ENCODE measurements at regions not wholly inside any gene's neighbourhood (a gene's known extent, or its start where the extent isn't known, plus 50 kb on each side); places are given as distances from the start of the nearest gene placed in this dataset.

GRCh38 chr16:13809765-13810164, 110.2 kb upstream of the ERCC4 start:
- CTCF ChIA-PET = no interaction called here
- intact Hi-C loops (cut with micrococcal nuclease) = no loop called here

GRCh38 chr16:13811834-13812233, 108.1 kb upstream of the ERCC4 start:
- no peaks in the 10 kb centered on the region for H3K79me2 ChIP-seq (ENCODE audit: insufficient read depth, low read length)
- intact Hi-C loops (cut with micrococcal nuclease) = no loop called here
- peaks cover 48% of the 10 kb centered on the region for H3K27me3 ChIP-seq (ENCODE audit: insufficient read depth, low read length)
- no TSS peak for BruUV-seq (replicated peaks)
- no peaks in the 10 kb centered on the region for H3K36me3 ChIP-seq (ENCODE audit: control insufficient read depth in 1 of 2, insufficient read depth in 2 of 2, low read length in 2 of 2)
- no peaks in the 10 kb centered on the region for H3K9me3 ChIP-seq (ENCODE audit: control insufficient read depth in 1 of 2, insufficient read depth in 1 of 2, low read depth in 1 of 2, low read length in 2 of 2)
- POLR2A ChIA-PET = no interaction called here
- H3K4me2 ChIP-seq (ENCODE audit: low read length) = no peak overlapping the region
- H3K9me2 ChIP-seq (ENCODE audit: insufficient read depth) = no peaks in the 10 kb centered on the region
- RAD21 ChIA-PET (ENCODE audit: low non-redundant PET in 1 of 2, low total read pairs in 2 of 2, uncharacterized antibody in 2 of 2, unreplicated experiment in 2 of 2) = no interaction called here
- no peak overlapping the region for H3K9ac ChIP-seq (ENCODE audit: low read length)
- no peak overlapping the region for H3K4me3 ChIP-seq (replicated peaks in 1 of 2; ENCODE audit: low read depth in 1 of 2, low read length in 2 of 2)
- H2AFZ ChIP-seq (ENCODE audit: low read depth, low read length, poor library complexity, severe bottlenecking) = no peak overlapping the region
- no peaks in the 10 kb centered on the region for H3K4me1 ChIP-seq (ENCODE audit: control insufficient read depth in 1 of 2, insufficient read depth in 2 of 2, low read length in 2 of 2)
- H3K27ac ChIP-seq (ENCODE audit: low read depth, low read length) = no peak overlapping the region
- H4K20me1 ChIP-seq (ENCODE audit: insufficient read depth) = no peaks in the 10 kb centered on the region
- ATAC-seq (no peak), DNase-seq (ENCODE audit: low read depth, low spot score) (no peak)
- CTCF ChIA-PET = no interaction called here
- TF ChIP-seq CEBPB (IDR thresholded peaks at IDR 0.05; ENCODE audit: low read depth) (no peak), FOSL1 (IDR thresholded peaks at IDR 0.05; ENCODE audit: low read depth) (no peak), SP1 (IDR thresholded peaks at IDR 0.05; ENCODE audit: low read depth) (no peak), EZH2phosphoT487 (IDR thresholded peaks at IDR 0.05; ENCODE audit: borderline replicate concordance) (no peak), EZH2 (IDR thresholded peaks at IDR 0.05) (no peak), JUND (IDR thresholded peaks at IDR 0.05) (no peak), TCF7L2 (IDR thresholded peaks at IDR 0.05; ENCODE audit: borderline replicate concordance, extremely low read depth, insufficient read depth, insufficient read length) (no peak), RAD21 (IDR thresholded peaks at IDR 0.05; ENCODE audit: low read depth) (no peak)
- TF ChIP-seq, protein P1, sequence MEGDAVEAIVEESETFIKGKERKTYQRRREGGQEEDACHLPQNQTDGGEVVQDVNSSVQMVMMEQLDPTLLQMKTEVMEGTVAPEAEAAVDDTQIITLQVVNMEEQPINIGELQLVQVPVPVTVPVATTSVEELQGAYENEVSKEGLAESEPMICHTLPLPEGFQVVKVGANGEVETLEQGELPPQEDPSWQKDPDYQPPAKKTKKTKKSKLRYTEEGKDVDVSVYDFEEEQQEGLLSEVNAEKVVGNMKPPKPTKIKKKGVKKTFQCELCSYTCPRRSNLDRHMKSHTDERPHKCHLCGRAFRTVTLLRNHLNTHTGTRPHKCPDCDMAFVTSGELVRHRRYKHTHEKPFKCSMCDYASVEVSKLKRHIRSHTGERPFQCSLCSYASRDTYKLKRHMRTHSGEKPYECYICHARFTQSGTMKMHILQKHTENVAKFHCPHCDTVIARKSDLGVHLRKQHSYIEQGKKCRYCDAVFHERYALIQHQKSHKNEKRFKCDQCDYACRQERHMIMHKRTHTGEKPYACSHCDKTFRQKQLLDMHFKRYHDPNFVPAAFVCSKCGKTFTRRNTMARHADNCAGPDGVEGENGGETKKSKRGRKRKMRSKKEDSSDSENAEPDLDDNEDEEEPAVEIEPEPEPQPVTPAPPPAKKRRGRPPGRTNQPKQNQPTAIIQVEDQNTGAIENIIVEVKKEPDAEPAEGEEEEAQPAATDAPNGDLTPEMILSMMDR (IDR thresholded peaks at IDR 0.05 in 2 of 3, conservative IDR thresholded peaks at IDR 0.05 in 1 of 3; ENCODE audit: borderline replicate concordance in 1 of 3, insufficient read depth in 1 of 3, low read depth in 2 of 3, low read length in 2 of 3) = no peak

More at GRCh38 chr16:13809765-13810164, 110.2 kb upstream of the ERCC4 start:
- Histone ChIP-seq H3K4me3 (replicated peaks in 1 of 2; ENCODE audit: low read depth in 1 of 2, low read length in 2 of 2) (no peak overlapping the region), H4K20me1 (ENCODE audit: insufficient read depth) (no peaks in the 10 kb centered on the region), H3K9me2 (ENCODE audit: insufficient read depth) (no peaks in the 10 kb centered on the region), H3K9me3 (ENCODE audit: control insufficient read depth in 1 of 2, insufficient read depth in 1 of 2, low read depth in 1 of 2, low read length in 2 of 2) (no peaks in the 10 kb centered on the region), H3K27me3 (ENCODE audit: insufficient read depth, low read length) (peaks cover 46% of the 10 kb centered on the region), H3K79me2 (ENCODE audit: insufficient read depth, low read length) (no peaks in the 10 kb centered on the region), H3K27ac (ENCODE audit: low read depth, low read length) (no peak overlapping the region), H3K4me2 (ENCODE audit: low read length) (no peak overlapping the region), H3K9ac (ENCODE audit: low read length) (no peak overlapping the region), H3K36me3 (ENCODE audit: control insufficient read depth in 1 of 2, insufficient read depth in 2 of 2, low read length in 2 of 2) (no peaks in the 10 kb centered on the region), H3K4me1 (ENCODE audit: control insufficient read depth in 1 of 2, insufficient read depth in 2 of 2, low read length in 2 of 2) (no peaks in the 10 kb centered on the region), H2AFZ (ENCODE audit: low read depth, low read length, poor library complexity, severe bottlenecking) (no peak overlapping the region)
- no TSS peak for BruUV-seq (replicated peaks)
- no peak for ATAC-seq
- POLR2A ChIA-PET = no interaction called here
- no peak for DNase-seq (ENCODE audit: low read depth, low spot score)
- RAD21 ChIA-PET (ENCODE audit: low non-redundant PET in 1 of 2, low total read pairs in 2 of 2, uncharacterized antibody in 2 of 2, unreplicated experiment in 2 of 2) = no interaction called here
- TF ChIP-seq ZNF274 (IDR thresholded peaks at IDR 0.05; ENCODE audit: low read depth, low read length) = no peak
- TF ChIP-seq SIN3A (IDR thresholded peaks at IDR 0.05; ENCODE audit: low read depth) = no peak
- no peak for TF ChIP-seq RAD21 (IDR thresholded peaks at IDR 0.05; ENCODE audit: low read depth)
- no peak for TF ChIP-seq SP1 (IDR thresholded peaks at IDR 0.05; ENCODE audit: low read depth)
- TF ChIP-seq, protein P2, sequence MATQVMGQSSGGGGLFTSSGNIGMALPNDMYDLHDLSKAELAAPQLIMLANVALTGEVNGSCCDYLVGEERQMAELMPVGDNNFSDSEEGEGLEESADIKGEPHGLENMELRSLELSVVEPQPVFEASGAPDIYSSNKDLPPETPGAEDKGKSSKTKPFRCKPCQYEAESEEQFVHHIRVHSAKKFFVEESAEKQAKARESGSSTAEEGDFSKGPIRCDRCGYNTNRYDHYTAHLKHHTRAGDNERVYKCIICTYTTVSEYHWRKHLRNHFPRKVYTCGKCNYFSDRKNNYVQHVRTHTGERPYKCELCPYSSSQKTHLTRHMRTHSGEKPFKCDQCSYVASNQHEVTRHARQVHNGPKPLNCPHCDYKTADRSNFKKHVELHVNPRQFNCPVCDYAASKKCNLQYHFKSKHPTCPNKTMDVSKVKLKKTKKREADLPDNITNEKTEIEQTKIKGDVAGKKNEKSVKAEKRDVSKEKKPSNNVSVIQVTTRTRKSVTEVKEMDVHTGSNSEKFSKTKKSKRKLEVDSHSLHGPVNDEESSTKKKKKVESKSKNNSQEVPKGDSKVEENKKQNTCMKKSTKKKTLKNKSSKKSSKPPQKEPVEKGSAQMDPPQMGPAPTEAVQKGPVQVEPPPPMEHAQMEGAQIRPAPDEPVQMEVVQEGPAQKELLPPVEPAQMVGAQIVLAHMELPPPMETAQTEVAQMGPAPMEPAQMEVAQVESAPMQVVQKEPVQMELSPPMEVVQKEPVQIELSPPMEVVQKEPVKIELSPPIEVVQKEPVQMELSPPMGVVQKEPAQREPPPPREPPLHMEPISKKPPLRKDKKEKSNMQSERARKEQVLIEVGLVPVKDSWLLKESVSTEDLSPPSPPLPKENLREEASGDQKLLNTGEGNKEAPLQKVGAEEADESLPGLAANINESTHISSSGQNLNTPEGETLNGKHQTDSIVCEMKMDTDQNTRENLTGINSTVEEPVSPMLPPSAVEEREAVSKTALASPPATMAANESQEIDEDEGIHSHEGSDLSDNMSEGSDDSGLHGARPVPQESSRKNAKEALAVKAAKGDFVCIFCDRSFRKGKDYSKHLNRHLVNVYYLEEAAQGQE (IDR thresholded peaks at IDR 0.05; ENCODE audit: low read depth) = no peak
- TF ChIP-seq CEBPB (IDR thresholded peaks at IDR 0.05; ENCODE audit: low read depth) = no peak
